A673 (cell line): ENCODE measurements at regions not wholly inside any gene's neighbourhood (a gene's known extent, or its start where the extent isn't known, plus 50 kb on each side); places are given as distances from the start of the nearest gene placed in this dataset.

Source experiments
- BruUV-seq: library from RNA; stranded (reverse); fragments of 400-500 nt; replicated peaks from 2 replicates; lab custom pipeline; 2021; lab: Mats Ljungman, UMichigan
- CTCF ChIA-PET: fragments of 300-600 bp; sonication (Branson Sonifier 250); formaldehyde crosslinking; loops from one replicate; lab custom pipeline; 2022; ENCODE audit warnings: antibody characterized with exemption; lab: Charles Lee
- POLR2A ChIA-PET: fragments of 300-600 bp; sonication (Branson Sonifier 250); formaldehyde crosslinking; loops from one replicate; lab custom pipeline; 2022; ENCODE audit warnings: antibody characterized with exemption; ENCODE audit not compliant: low non-redundant PET; lab: Charles Lee
- DNase-seq: peaks from one replicate; pipeline ENCODE4 v3.0.0-alpha.2; 2015; ENCODE audit warnings: low spot score
- H3K27ac ChIP-seq: fragments of 200-600 bp; sonication (generic); 2 replicates; pipeline ENCODE4 v1.5.1; 2016; ENCODE audit warnings: mixed run types, low read depth, mild to moderate bottlenecking, mixed read lengths, antibody characterized with exemption, low read length; ENCODE audit not compliant: poor library complexity, severe bottlenecking
- H3K27me3 ChIP-seq: fragments of 200-600 bp; sonication (generic); replicated peaks from 2 replicates; pipeline ENCODE4 v1.6.1; 2017; ENCODE audit warnings: mixed run types, low read depth, mild to moderate bottlenecking, mixed read lengths, antibody characterized with exemption, low read length; ENCODE audit not compliant: insufficient read depth, poor library complexity
- H3K36me3 ChIP-seq: fragments of 200-600 bp; sonication (generic); 2 replicates; pipeline ENCODE4 v1.6.1; 2016; ENCODE audit warnings: mixed run types, mild to moderate bottlenecking, mixed read lengths, antibody characterized with exemption, low read length; ENCODE audit not compliant: insufficient read depth, poor library complexity, severe bottlenecking
- H3K4me1 ChIP-seq: fragments of 200-600 bp; sonication (generic); 2 replicates; pipeline ENCODE4 v1.6.1; 2017; ENCODE audit warnings: mixed run types, mild to moderate bottlenecking, mixed read lengths, antibody characterized with exemption, low read length; ENCODE audit not compliant: insufficient read depth, poor library complexity, severe bottlenecking
- H3K4me3 ChIP-seq: fragments of 200-600 bp; sonication (generic); 2 replicates; pipeline ENCODE4 v1.5.1; 2016; ENCODE audit warnings: low read depth, mixed run types, mild to moderate bottlenecking, mixed read lengths, low read length; ENCODE audit not compliant: poor library complexity, severe bottlenecking
- H3K9me3 ChIP-seq: fragments of 200-600 bp; sonication (generic); 2 replicates; pipeline ENCODE4 v1.6.1; 2016; ENCODE audit warnings: mixed run types, low read depth, mild to moderate bottlenecking, mixed read lengths, antibody characterized with exemption, low read length; ENCODE audit not compliant: poor library complexity, severe bottlenecking
- CTCF ChIP-seq: fragments of 300-800, 200-600 bp; sonication (generic); conservative IDR thresholded peaks from 2 replicates; pipeline ENCODE4 v1.5.1; 2017; ENCODE audit warnings: low read depth, mild to moderate bottlenecking, antibody characterized with exemption, low read length, moderate library complexity, mixed read lengths
- EZH2 ChIP-seq: fragments of 200-600 bp; sonication (generic); IDR thresholded peaks from 2 replicates; pipeline ENCODE4 v1.6.1; 2017; ENCODE audit warnings: borderline replicate concordance, low read depth, mild to moderate bottlenecking, mixed read lengths, antibody characterized with exemption, low read length; ENCODE audit not compliant: poor library complexity, severe bottlenecking
- intact Hi-C: fragments of 100-400 bp; cut with micrococcal nuclease; formaldehyde crosslinking; loops from one replicate; pipeline ENCODE4 v1.10.0; 2022; ENCODE audit not compliant: unreplicated experiment

GRCh38 chr11:121877152-121877551, 238.9 kb downstream of the BLID start:
- CTCF ChIA-PET = no interaction called here
- intact Hi-C loops = no loop called here

GRCh38 chr11:121873766-121874165, 242.2 kb downstream of the BLID start:
- CTCF ChIA-PET = no interaction called here
- intact Hi-C loops = no loop called here

More at GRCh38 chr11:121877152-121877551, 238.9 kb downstream of the BLID start:
- H3K9me3 ChIP-seq = no peaks in the 10 kb centered on the region
- no TSS peak for BruUV-seq
- H3K4me3 ChIP-seq = no peak overlapping the region
- H3K27ac ChIP-seq = no peak overlapping the region
- no peaks in the 10 kb centered on the region for H3K36me3 ChIP-seq
- H3K27me3 ChIP-seq = no peaks in the 10 kb centered on the region
- no peak for TF ChIP-seq CTCF
- no peak for TF ChIP-seq EZH2
- no peaks in the 10 kb centered on the region for H3K4me1 ChIP-seq
- DNase-seq = no peak
- POLR2A ChIA-PET = no interaction called here

GRCh38 chr11:121872356-121872755, 243.7 kb downstream of the BLID start:
- H3K27ac ChIP-seq = no peak overlapping the region
- ChIA-PET POLR2A (no interaction called here), CTCF (no interaction called here)
- TF ChIP-seq CTCF = no peak
- no peak for TF ChIP-seq EZH2
- H3K36me3 ChIP-seq = no peaks in the 10 kb centered on the region
- H3K27me3 ChIP-seq = no peaks in the 10 kb centered on the region
- BruUV-seq = no TSS peak
- no peak for DNase-seq
- no peak overlapping the region for H3K4me3 ChIP-seq
- no peaks in the 10 kb centered on the region for H3K4me1 ChIP-seq
- intact Hi-C loops = no loop called here
- no peaks in the 10 kb centered on the region for H3K9me3 ChIP-seq

More at GRCh38 chr11:121873766-121874165, 242.2 kb downstream of the BLID start:
- POLR2A ChIA-PET = no interaction called here
- H3K9me3 ChIP-seq = no peaks in the 10 kb centered on the region
- BruUV-seq = no TSS peak
- no peaks in the 10 kb centered on the region for H3K4me1 ChIP-seq
- no peak overlapping the region for H3K27ac ChIP-seq
- DNase-seq = no peak
- H3K36me3 ChIP-seq = no peaks in the 10 kb centered on the region
- TF ChIP-seq CTCF (no peak), EZH2 (no peak)
- no peaks in the 10 kb centered on the region for H3K27me3 ChIP-seq
- no peak overlapping the region for H3K4me3 ChIP-seq
